IMR-90 (cell line): ENCODE measurements at regions not wholly inside any gene's neighbourhood (a gene's known extent, or its start where the extent isn't known, plus 50 kb on each side); places are given as distances from the start of the nearest gene placed in this dataset.

Source experiments
- CEBPB ChIP-seq: IDR thresholded peaks from 2 replicates; pipeline ENCODE4 v1.6.1; 2012; ENCODE audit warnings: low read depth, low read length, improper control_type of control experiment
- CTCF ChIP-seq: conservative IDR thresholded peaks from 2 replicates; pipeline ENCODE4 v1.5.1; 2012; ENCODE audit warnings: mild to moderate bottlenecking, low read depth, low read length, improper control_type of control experiment
- ELK1 ChIP-seq: fragments of 150-350 bp; IDR thresholded peaks from 2 replicates; pipeline ENCODE4 v1.6.1; 2016; ENCODE audit warnings: low read depth, mild to moderate bottlenecking, low read length, moderate library complexity, borderline replicate concordance
- FOS ChIP-seq: fragments of 150-350 bp; IDR thresholded peaks from 2 replicates; pipeline ENCODE4 v1.6.1; 2016; ENCODE audit warnings: low read depth, low read length
- MAFK ChIP-seq: IDR thresholded peaks from 2 replicates; pipeline ENCODE4 v1.6.1; 2012; ENCODE audit warnings: low read depth, low read length, improper control_type of control experiment
- MAZ ChIP-seq: IDR thresholded peaks from 2 replicates; pipeline ENCODE4 v1.6.1; 2012; ENCODE audit warnings: low read depth, mild to moderate bottlenecking, low read length, improper control_type of control experiment, moderate library complexity, borderline replicate concordance
- MXI1 ChIP-seq: IDR thresholded peaks from 2 replicates; pipeline ENCODE4 v1.6.1; 2012; ENCODE audit warnings: low read depth, mild to moderate bottlenecking, low read length, moderate library complexity, borderline replicate concordance
- POLR2A ChIP-seq: IDR thresholded peaks from 2 replicates; pipeline ENCODE4 v1.6.1; 2012; ENCODE audit warnings: mild to moderate bottlenecking, low read depth, low read length
- RAD21 ChIP-seq: IDR thresholded peaks from 2 replicates; pipeline ENCODE4 v1.6.1; 2012; ENCODE audit warnings: low read length, improper control_type of control experiment
- RCOR1 ChIP-seq: IDR thresholded peaks from 2 replicates; pipeline ENCODE4 v1.6.1; 2012; ENCODE audit warnings: mild to moderate bottlenecking, low read length, improper control_type of control experiment; ENCODE audit not compliant: insufficient replicate concordance
- RFX5 ChIP-seq: IDR thresholded peaks from 2 replicates; pipeline ENCODE4 v1.8.0; 2012; ENCODE audit warnings: low read depth, mild to moderate bottlenecking, low read length, moderate library complexity
- TF ChIP-seq, protein P1 (sequence below): fragments of 150-350 bp; IDR thresholded peaks from 2 replicates; pipeline ENCODE4 v1.6.1; 2017; ENCODE audit warnings: mild to moderate bottlenecking, antibody characterized with exemption, low read length, low read depth

GRCh38 chr10:64762861-64763260 lies 1241.7 kb downstream of the REEP3 start:
- no peak for TF ChIP-seq CTCF
- TF ChIP-seq POLR2A, result no peak
- no peak for TF ChIP-seq MXI1
- no peak for TF ChIP-seq MAZ
- TF ChIP-seq MAFK, result no peak
- TF ChIP-seq FOS, result no peak
- TF ChIP-seq CEBPB, result no peak
- no peak for TF ChIP-seq RFX5
- TF ChIP-seq, protein P1, sequence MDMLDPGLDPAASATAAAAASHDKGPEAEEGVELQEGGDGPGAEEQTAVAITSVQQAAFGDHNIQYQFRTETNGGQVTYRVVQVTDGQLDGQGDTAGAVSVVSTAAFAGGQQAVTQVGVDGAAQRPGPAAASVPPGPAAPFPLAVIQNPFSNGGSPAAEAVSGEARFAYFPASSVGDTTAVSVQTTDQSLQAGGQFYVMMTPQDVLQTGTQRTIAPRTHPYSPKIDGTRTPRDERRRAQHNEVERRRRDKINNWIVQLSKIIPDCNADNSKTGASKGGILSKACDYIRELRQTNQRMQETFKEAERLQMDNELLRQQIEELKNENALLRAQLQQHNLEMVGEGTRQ, result no peak
- TF ChIP-seq RCOR1, result no peak
- TF ChIP-seq RAD21, result no peak
- no peak for TF ChIP-seq ELK1
